HG02885 (cell line): ENCODE measurements at regions not wholly inside any gene's neighbourhood (a gene's known extent, or its start where the extent isn't known, plus 50 kb on each side); places are given as distances from the start of the nearest gene placed in this dataset.
A peak's percentile ranks its signal among the peaks of the same experiment; 100 is the strongest.

Experiments
- ATAC-seq: cut with Tn5 transposase; IDR thresholded peaks from one replicate; pipeline ENCODE4 v1.9.1; 2021; ENCODE audit warnings: mild to moderate bottlenecking; ENCODE audit not compliant: unreplicated experiment, poor library complexity

DNA sequence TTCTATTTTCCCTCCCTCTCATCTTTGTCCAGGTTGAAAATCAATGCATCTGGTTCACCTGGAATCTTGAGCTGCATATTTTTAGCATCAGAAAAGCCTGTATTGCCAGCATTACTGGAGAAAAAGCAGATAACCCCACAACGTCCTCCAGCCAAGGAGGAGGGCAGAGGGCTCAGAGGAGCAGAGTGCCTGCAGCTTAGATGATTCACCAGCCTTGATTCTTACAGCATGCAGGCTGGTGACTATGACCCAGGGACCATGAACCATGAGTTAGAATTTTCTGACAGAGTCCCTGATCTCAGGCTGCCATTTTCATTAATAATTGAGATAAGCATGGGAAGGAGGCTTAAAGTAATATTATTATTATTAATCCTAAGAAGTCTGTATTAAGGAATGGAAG, 278.2 kb downstream of the BRINP1 start:
- ATAC-seq: no peak

DNA sequence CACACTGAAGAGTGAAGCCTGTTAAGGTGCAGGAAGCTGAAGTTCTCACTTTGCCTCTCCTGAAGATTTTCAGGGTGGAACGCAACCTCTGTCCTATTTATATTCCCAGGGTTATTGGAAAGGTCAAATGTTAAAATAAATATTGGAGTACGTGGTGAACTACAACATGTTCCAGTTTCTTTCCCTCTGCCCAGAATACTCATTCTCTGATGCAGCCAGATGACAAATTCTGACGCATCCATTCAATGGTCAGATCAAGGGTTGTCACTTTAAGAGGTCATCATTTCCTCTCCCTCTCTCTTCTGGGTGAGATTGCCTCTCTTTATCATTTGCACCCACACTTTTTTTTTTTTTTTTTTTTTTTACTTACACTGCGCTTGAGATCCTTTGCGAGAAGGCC, 277.1 kb downstream of the BRINP1 start:
- ATAC-seq: no peak

DNA sequence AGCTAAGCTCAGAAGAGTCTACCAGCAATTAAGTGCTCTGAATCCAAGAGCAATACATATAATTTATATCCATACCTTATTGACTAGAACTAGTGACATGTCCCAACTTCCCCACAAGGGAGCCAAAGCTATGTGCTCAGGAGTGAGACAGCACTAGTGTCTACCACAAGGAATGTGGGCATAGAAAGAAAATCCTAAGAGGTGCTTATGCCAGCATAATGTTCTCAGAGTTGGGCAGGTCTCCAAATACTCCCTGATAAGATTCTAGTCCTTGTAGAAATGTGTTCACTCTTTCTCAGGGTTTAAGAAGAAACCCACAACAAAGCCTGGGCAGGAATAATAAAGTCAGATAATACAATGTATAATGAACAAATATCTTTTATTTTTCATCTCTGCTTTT, 275.1 kb downstream of the BRINP1 start:
- no peak for ATAC-seq

DNA sequence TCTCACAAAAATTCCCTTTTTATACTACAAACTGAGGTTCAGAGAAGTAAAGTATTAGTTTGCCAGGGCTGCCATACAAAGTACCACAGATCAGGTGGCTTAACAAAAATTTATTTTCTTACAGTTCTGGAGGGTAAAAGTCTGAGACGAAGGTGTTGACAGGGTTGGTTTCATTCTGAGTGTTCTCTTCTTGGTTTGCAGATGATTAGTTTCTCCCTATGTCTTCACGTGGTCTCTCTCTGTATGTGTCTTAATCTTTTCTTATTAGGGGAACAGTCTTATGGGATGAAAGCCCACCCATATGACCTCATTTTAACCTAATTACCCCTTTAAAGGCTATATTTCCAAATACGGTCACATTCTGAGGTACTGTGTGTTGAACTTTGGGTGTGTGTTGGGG, 274.2 kb downstream of the BRINP1 start:
- ATAC-seq: peak; percentile 48

GRCh38 chr9:119101048-119101447, 268.2 kb downstream of the BRINP1 start:
- ATAC-seq: no peak

GRCh38 chr9:119114681-119115080, 254.6 kb downstream of the BRINP1 start:
- no peak for ATAC-seq
